ENCODE measurements at regions not wholly inside any gene's neighbourhood (a gene's known extent, or its start where the extent isn't known, plus 50 kb on each side); places are given as distances from the start of the nearest gene placed in this dataset.

- H3K27ac Mint-ChIP-seq (ENCODE audit: unreplicated experiment) = no peak overlapping the region
- H3K27me3 Mint-ChIP-seq (ENCODE audit: low read depth) = no peaks in the 10 kb centered on the region
- H3K4me3 Mint-ChIP-seq = no peak overlapping the region
- peaks cover 4% of the 10 kb centered on the region for H3K36me3 Mint-ChIP-seq (ENCODE audit: low read depth)
- TF ChIP-seq, protein P1, sequence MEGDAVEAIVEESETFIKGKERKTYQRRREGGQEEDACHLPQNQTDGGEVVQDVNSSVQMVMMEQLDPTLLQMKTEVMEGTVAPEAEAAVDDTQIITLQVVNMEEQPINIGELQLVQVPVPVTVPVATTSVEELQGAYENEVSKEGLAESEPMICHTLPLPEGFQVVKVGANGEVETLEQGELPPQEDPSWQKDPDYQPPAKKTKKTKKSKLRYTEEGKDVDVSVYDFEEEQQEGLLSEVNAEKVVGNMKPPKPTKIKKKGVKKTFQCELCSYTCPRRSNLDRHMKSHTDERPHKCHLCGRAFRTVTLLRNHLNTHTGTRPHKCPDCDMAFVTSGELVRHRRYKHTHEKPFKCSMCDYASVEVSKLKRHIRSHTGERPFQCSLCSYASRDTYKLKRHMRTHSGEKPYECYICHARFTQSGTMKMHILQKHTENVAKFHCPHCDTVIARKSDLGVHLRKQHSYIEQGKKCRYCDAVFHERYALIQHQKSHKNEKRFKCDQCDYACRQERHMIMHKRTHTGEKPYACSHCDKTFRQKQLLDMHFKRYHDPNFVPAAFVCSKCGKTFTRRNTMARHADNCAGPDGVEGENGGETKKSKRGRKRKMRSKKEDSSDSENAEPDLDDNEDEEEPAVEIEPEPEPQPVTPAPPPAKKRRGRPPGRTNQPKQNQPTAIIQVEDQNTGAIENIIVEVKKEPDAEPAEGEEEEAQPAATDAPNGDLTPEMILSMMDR (conservative IDR thresholded peaks at IDR 0.05) = no peak
- no peak for DNase-seq (ENCODE audit: low read depth, low spot score)
- H3K4me1 Mint-ChIP-seq = peaks cover 4% of the 10 kb centered on the region
- H3K9me3 Mint-ChIP-seq = peaks cover 5% of the 10 kb centered on the region
Observed at GRCh38 chr13:80097561-80097960, 243.4 kb downstream of the SPRY2 start.

DNA sequence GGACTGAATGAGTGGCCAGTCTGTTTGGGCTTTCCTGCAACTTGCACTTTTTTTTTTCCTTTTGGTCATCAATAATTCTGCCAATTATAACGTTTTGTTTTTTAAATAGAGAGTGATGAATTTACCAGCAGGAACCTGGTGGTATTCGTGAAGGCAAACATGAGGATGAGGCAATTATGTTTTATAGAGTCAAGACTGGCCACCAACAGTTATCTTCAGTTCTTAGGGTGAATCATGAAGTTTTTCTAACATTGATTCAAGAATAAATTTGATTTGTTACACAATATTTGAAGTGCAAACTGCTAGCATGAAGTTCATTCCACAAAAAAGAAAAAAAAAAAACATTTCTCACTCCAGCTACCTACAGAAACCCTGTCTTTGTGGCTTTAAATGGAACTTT lies 244.5 kb downstream of the SPRY2 start:
- no peak for DNase-seq (ENCODE audit: low read depth, low spot score)
- Mint-ChIP-seq H3K4me1 (no peaks in the 10 kb centered on the region), H3K27me3 (ENCODE audit: low read depth) (no peaks in the 10 kb centered on the region), H3K4me3 (no peak overlapping the region), H3K9me3 (peaks cover 9% of the 10 kb centered on the region), H3K36me3 (ENCODE audit: low read depth) (peaks cover 5% of the 10 kb centered on the region), H3K27ac (ENCODE audit: unreplicated experiment) (no peak overlapping the region)
- TF ChIP-seq, protein P1 (conservative IDR thresholded peaks at IDR 0.05) = no peak

DNA sequence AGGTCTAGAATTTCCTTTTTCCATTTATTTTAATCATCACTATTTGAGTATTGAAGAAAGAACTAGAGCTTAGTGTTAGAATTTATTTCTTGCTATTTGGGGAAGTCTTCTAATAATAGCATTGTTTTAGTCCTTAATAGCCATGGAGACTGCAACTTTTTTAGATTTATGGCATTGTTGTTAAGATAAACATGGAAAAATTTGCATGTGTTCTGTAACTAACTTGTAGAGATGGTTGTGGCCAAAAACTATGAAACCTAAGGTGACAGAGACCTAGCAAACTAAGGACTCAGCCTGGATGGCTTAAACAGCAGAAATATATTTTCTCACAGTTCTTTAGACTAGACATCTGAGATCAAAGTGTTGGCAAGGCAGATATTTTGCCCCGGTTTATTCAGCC lies 246.4 kb downstream of the SPRY2 start:
- Mint-ChIP-seq H3K4me3 (no peak overlapping the region), H3K27ac (ENCODE audit: unreplicated experiment) (no peak overlapping the region), H3K4me1 (peaks cover 7% of the 10 kb centered on the region), H3K27me3 (ENCODE audit: low read depth) (no peaks in the 10 kb centered on the region), H3K36me3 (ENCODE audit: low read depth) (peaks cover 5% of the 10 kb centered on the region), H3K9me3 (peaks cover 12% of the 10 kb centered on the region)
- TF ChIP-seq, protein P1 (conservative IDR thresholded peaks at IDR 0.05) = no peak
- no peak for DNase-seq (ENCODE audit: low read depth, low spot score)

- H3K36me3 Mint-ChIP-seq (ENCODE audit: low read depth) = peaks cover 5% of the 10 kb centered on the region
- TF ChIP-seq, protein P1 (conservative IDR thresholded peaks at IDR 0.05) = no peak
- H3K4me3 Mint-ChIP-seq = no peak overlapping the region
- no peak for DNase-seq (ENCODE audit: low read depth, low spot score)
- no peak overlapping the region for H3K27ac Mint-ChIP-seq (ENCODE audit: unreplicated experiment)
- H3K4me1 Mint-ChIP-seq = peaks cover 11% of the 10 kb centered on the region
- no peaks in the 10 kb centered on the region for H3K27me3 Mint-ChIP-seq (ENCODE audit: low read depth)
- H3K9me3 Mint-ChIP-seq = peaks cover 17% of the 10 kb centered on the region
Observed at GRCh38 chr13:80093888-80094287, 247.0 kb downstream of the SPRY2 start.

DNA sequence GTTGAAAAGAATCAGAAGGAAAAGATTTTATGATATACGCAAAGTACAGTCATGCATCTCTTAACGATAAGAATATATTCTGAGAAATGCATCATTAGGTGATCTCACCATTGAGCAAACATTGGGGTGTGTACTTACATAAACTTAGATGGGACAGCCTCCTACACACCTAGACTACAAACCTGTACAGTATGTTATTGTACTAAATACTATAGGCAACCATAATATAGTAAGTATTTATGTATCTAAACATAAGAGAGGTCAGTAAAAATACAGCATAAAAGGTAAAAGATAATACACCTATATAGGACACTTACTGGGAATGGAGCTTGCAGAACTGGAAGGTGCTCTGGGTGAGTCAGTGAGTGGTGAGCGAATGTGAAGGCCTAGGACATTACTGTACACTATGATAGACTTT lies 254.6 kb downstream of the SPRY2 start:
- Mint-ChIP-seq H3K36me3 (ENCODE audit: low read depth) (no peaks in the 10 kb centered on the region), H3K4me3 (no peak overlapping the region), H3K9me3 (peaks cover 9% of the 10 kb centered on the region), H3K27ac (ENCODE audit: unreplicated experiment) (no peak overlapping the region), H3K4me1 (peaks cover 31% of the 10 kb centered on the region), H3K27me3 (ENCODE audit: low read depth) (no peaks in the 10 kb centered on the region)
- no peak for DNase-seq (ENCODE audit: low read depth, low spot score)
- TF ChIP-seq, protein P1 (conservative IDR thresholded peaks at IDR 0.05) = no peak

Measured in neural crest cell (in vitro differentiated cells).